ENCODE measurements at regions not wholly inside any gene's neighbourhood (a gene's known extent, or its start where the extent isn't known, plus 50 kb on each side); places are given as distances from the start of the nearest gene placed in this dataset.

DNA sequence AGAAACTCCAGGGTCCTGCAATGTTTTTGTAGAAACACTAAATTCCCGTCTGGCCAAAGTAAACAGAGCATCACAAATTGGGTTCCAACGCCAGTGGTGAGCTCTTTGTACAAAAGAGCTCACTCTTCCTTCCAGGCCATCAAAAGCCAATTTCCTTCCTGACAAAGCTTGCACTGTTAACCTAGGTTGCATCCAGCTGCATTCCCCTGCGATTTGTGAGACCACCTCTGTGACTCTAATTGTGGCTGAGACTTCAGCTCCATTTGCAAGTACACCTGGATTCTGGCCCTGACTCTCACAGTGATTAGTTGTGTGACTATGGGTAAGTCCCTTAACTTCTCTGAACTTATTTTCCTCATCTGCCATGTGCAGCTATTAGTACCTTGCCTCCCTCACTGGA lies 212.5 kb upstream of the CXorf66 start:
- no peaks in the 10 kb centered on the region for H3K9me3 Mint-ChIP-seq
- TF ChIP-seq, protein P1, sequence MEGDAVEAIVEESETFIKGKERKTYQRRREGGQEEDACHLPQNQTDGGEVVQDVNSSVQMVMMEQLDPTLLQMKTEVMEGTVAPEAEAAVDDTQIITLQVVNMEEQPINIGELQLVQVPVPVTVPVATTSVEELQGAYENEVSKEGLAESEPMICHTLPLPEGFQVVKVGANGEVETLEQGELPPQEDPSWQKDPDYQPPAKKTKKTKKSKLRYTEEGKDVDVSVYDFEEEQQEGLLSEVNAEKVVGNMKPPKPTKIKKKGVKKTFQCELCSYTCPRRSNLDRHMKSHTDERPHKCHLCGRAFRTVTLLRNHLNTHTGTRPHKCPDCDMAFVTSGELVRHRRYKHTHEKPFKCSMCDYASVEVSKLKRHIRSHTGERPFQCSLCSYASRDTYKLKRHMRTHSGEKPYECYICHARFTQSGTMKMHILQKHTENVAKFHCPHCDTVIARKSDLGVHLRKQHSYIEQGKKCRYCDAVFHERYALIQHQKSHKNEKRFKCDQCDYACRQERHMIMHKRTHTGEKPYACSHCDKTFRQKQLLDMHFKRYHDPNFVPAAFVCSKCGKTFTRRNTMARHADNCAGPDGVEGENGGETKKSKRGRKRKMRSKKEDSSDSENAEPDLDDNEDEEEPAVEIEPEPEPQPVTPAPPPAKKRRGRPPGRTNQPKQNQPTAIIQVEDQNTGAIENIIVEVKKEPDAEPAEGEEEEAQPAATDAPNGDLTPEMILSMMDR (IDR thresholded peaks at IDR 0.05): no peak

DNA sequence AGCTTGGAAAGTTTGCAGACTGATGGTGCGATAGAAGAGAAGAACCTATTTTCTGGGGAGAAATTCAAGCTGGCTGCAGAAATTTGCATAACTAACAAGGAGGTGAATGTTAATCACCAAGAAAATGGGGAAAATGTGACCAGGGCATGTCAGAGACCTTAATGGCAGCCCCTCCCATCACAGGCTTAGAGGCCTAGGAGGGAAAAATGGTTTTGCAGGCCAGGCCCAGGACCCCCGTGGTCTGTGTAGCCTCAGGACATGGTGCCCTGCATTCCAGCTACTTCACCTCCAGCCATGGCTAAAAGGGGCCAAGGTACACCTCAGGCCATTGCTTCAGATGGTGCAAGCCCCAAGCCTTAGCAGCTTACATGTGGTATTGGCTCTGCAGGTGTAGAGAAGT lies 207.1 kb upstream of the CXorf66 start:
- ATAC-seq (ENCODE audit: poor library complexity) (no peak), DNase-seq (no peak)
- TF ChIP-seq, protein P1 (IDR thresholded peaks at IDR 0.05): no peak
- Mint-ChIP-seq H3K4me3 (no peak overlapping the region), H3K27ac (no peak overlapping the region), H3K4me1 (ENCODE audit: low read depth) (no peaks in the 10 kb centered on the region), H3K36me3 (ENCODE audit: low read depth) (no peaks in the 10 kb centered on the region), H3K9me3 (no peaks in the 10 kb centered on the region), H3K27me3 (no peaks in the 10 kb centered on the region)
- Histone ChIP-seq H3K4me1 (ENCODE audit: insufficient read depth, low read length) (no peaks in the 10 kb centered on the region), H3K27ac (ENCODE audit: low read depth in 1 of 2, low read length in 2 of 2) (no peak overlapping the region), H3K36me3 (ENCODE audit: insufficient read depth, low read length) (no peaks in the 10 kb centered on the region), H3K4me3 (ENCODE audit: low read length) (no peak overlapping the region), H3K9me3 (ENCODE audit: control insufficient read depth in 1 of 2, insufficient read depth in 1 of 2, low read length in 2 of 2) (peaks cover 0 to 7% of the 10 kb centered on the region in 2 experiments), H3K27me3 (ENCODE audit: control insufficient read depth in 1 of 2, insufficient read depth in 2 of 2, low read length in 2 of 2) (no peaks in the 10 kb centered on the region)
- intact Hi-C loops (cut with DNase I, micrococcal nuclease): no loop called here
- ChIA-PET POLR2A (no interaction called here), CTCF (no interaction called here)

More for the DNA sequence above, 212.5 kb upstream of the CXorf66 start:
- POLR2A ChIA-PET: no interaction called here
- no peak for ATAC-seq (ENCODE audit: poor library complexity)
- H3K36me3 ChIP-seq (ENCODE audit: insufficient read depth, low read length): no peaks in the 10 kb centered on the region
- peaks cover 0 to 1% of the 10 kb centered on the region in 2 experiments for H3K9me3 ChIP-seq (ENCODE audit: control insufficient read depth in 1 of 2, insufficient read depth in 1 of 2, low read length in 2 of 2)
- H3K4me1 Mint-ChIP-seq (ENCODE audit: low read depth): no peaks in the 10 kb centered on the region
- H3K4me3 ChIP-seq (ENCODE audit: low read length): no peak overlapping the region
- no peaks in the 10 kb centered on the region for H3K36me3 Mint-ChIP-seq (ENCODE audit: low read depth)
- intact Hi-C loops (cut with DNase I, micrococcal nuclease): no loop called here
- CTCF ChIA-PET: no interaction called here
- no peak for DNase-seq
- no peaks in the 10 kb centered on the region for H3K27me3 Mint-ChIP-seq
- no peak overlapping the region for H3K27ac ChIP-seq (ENCODE audit: low read depth in 1 of 2, low read length in 2 of 2)
- no peaks in the 10 kb centered on the region for H3K27me3 ChIP-seq (ENCODE audit: control insufficient read depth in 1 of 2, insufficient read depth in 2 of 2, low read length in 2 of 2)
- no peak overlapping the region for H3K4me3 Mint-ChIP-seq
- H3K4me1 ChIP-seq (ENCODE audit: insufficient read depth, low read length): no peaks in the 10 kb centered on the region
- no peak overlapping the region for H3K27ac Mint-ChIP-seq

DNA sequence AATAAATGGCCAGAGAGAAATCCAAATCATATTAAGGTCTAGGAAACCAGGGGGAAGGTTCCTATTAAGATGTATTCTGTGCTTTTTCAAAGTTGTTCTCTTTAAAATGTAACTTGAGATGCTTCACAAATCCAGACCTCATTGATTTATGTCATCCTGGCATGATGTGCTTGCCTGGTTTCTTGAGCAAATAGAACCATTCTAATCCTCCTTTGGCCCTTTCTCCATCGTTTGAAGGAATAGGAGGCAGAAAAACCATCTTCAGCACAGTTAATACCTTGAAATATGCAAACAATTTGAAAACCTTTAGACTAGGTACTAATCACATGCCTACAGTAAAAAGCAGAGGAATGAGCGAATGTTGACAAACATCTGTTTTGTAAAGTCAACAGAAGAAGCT lies 202.2 kb upstream of the CXorf66 start:
- Mint-ChIP-seq H3K4me1 (ENCODE audit: low read depth) (no peaks in the 10 kb centered on the region), H3K36me3 (ENCODE audit: low read depth) (no peaks in the 10 kb centered on the region), H3K27ac (no peak overlapping the region), H3K4me3 (no peak overlapping the region), H3K9me3 (no peaks in the 10 kb centered on the region), H3K27me3 (no peaks in the 10 kb centered on the region)
- Histone ChIP-seq H3K27ac (ENCODE audit: low read depth in 1 of 2, low read length in 2 of 2) (no peak overlapping the region), H3K36me3 (ENCODE audit: insufficient read depth, low read length) (no peaks in the 10 kb centered on the region), H3K4me1 (ENCODE audit: insufficient read depth, low read length) (no peaks in the 10 kb centered on the region), H3K4me3 (ENCODE audit: low read length) (no peak overlapping the region), H3K27me3 (ENCODE audit: control insufficient read depth in 1 of 2, insufficient read depth in 2 of 2, low read length in 2 of 2) (no peaks in the 10 kb centered on the region), H3K9me3 (ENCODE audit: control insufficient read depth in 1 of 2, insufficient read depth in 1 of 2, low read length in 2 of 2) (peaks cover 0 to 3% of the 10 kb centered on the region in 2 experiments)
- ATAC-seq (ENCODE audit: poor library complexity) (no peak), DNase-seq (no peak)
- CTCF ChIA-PET: no interaction called here
- intact Hi-C loops (cut with DNase I, micrococcal nuclease): no loop called here
- TF ChIP-seq, protein P1 (IDR thresholded peaks at IDR 0.05): no peak
- POLR2A ChIA-PET: no interaction called here
